ENCODE measurements at regions not wholly inside any gene's neighbourhood (a gene's known extent, or its start where the extent isn't known, plus 50 kb on each side); places are given as distances from the start of the nearest gene placed in this dataset.
"Not testable (repeated sequence)": the region's sequence is repeated elsewhere in the genome, so short reads cannot be mapped to it uniquely, and the experiment has no call there.

- DNase-seq: no peak
These were observed 66.0 kb downstream of the KBTBD8 start for GRCh38 chr3:67064105-67064504.

GRCh38 chr3:67067251-67067650, 69.1 kb downstream of the KBTBD8 start:
- no peak for DNase-seq

GRCh38 chr3:67072640-67073039, 74.5 kb downstream of the KBTBD8 start:
- not testable (repeated sequence) for DNase-seq

- DNase-seq: no peak
These were observed 75.7 kb downstream of the KBTBD8 start for GRCh38 chr3:67073812-67074211.

GRCh38 chr3:67075295-67075694, 77.2 kb downstream of the KBTBD8 start:
- DNase-seq: no peak

GRCh38 chr3:67076607-67077006, 78.5 kb downstream of the KBTBD8 start:
- no peak for DNase-seq

- DNase-seq: no peak
These were observed 79.5 kb downstream of the KBTBD8 start for GRCh38 chr3:67077656-67078055.

GRCh38 chr3:67082533-67083024, 84.5 kb downstream of the KBTBD8 start:
- DNase-seq: no peak

- peak; percentile 58 for DNase-seq
These were observed 85.2 kb downstream of the KBTBD8 start for GRCh38 chr3:67083277-67083676.

- DNase-seq: no peak
These were observed 89.7 kb downstream of the KBTBD8 start for GRCh38 chr3:67087788-67088187.

GRCh38 chr3:67090474-67090873, 92.4 kb downstream of the KBTBD8 start:
- no peak for DNase-seq

GRCh38 chr3:67093305-67093704, 95.2 kb downstream of the KBTBD8 start:
- no peak for DNase-seq

- DNase-seq: no peak
These were observed 96.1 kb downstream of the KBTBD8 start for GRCh38 chr3:67094167-67094566.

GRCh38 chr3:67094774-67095173, 96.7 kb downstream of the KBTBD8 start:
- DNase-seq: no peak

- no peak for DNase-seq
These were observed 106.3 kb downstream of the KBTBD8 start for GRCh38 chr3:67104388-67104787.

GRCh38 chr3:67106874-67107273, 108.8 kb downstream of the KBTBD8 start:
- no peak for DNase-seq

GRCh38 chr3:67109651-67110204, 111.6 kb downstream of the KBTBD8 start:
- no peak for DNase-seq

GRCh38 chr3:67113802-67114407, 115.8 kb downstream of the KBTBD8 start:
- DNase-seq: peak; percentile 88

- DNase-seq: no peak
These were observed 120.0 kb downstream of the KBTBD8 start for GRCh38 chr3:67118122-67118521.

GRCh38 chr3:67118635-67119034, 120.5 kb downstream of the KBTBD8 start:
- DNase-seq: no peak

- DNase-seq: no peak
These were observed 125.8 kb downstream of the KBTBD8 start for GRCh38 chr3:67123914-67124313.

GRCh38 chr3:67127254-67127653, 129.1 kb downstream of the KBTBD8 start:
- no peak for DNase-seq

- DNase-seq: no peak
These were observed 144.3 kb downstream of the KBTBD8 start for GRCh38 chr3:67142432-67142831.

- no peak for DNase-seq
These were observed 147.6 kb downstream of the KBTBD8 start for GRCh38 chr3:67145738-67146137.

- DNase-seq: no peak
These were observed 156.3 kb downstream of the KBTBD8 start for GRCh38 chr3:67154429-67154828.
